B cell (primary cell): ENCODE measurements at regions not wholly inside any gene's neighbourhood (a gene's known extent, or its start where the extent isn't known, plus 50 kb on each side); places are given as distances from the start of the nearest gene placed in this dataset.

Source experiments
- CTCF ChIP-seq: fragments of 200-600 bp; IDR thresholded peaks from one replicate; pipeline ENCODE4 v1.8.0; 2022; ENCODE audit warnings: antibody characterized with exemption, mild to moderate bottlenecking
- EZH2 ChIP-seq: IDR thresholded peaks from 2 replicates; pipeline ENCODE4 v1.6.1; 2012; ENCODE audit warnings: borderline replicate concordance, low read depth, mild to moderate bottlenecking, moderate library complexity, low read length; ENCODE audit not compliant: insufficient read depth, poor library complexity, severe bottlenecking

DNA sequence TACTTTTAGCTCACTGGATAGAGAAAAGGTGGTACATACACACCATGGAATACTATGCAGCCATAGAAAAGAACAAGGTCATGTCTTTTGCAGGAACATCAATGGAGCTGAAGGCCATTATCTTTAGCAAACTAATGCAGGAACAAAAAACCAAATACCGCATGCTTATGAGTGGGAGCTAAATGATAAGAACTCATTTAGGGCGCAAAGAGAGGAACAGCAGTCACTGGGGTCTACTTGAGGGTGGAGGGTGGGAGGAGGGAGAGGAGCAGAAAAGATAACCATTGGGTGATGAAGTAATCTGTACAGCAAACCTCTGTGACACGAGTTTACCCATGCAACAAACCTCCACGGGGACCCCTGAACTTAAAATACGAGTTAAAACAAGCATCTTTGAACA lies 135.1 kb downstream of the IRS2 start:
- TF ChIP-seq CTCF (no peak), EZH2 (no peak)
